ENCODE measurements at regions not wholly inside any gene's neighbourhood (a gene's known extent, or its start where the extent isn't known, plus 50 kb on each side); places are given as distances from the start of the nearest gene placed in this dataset.

GRCh38 chr4:35800669-35801068, 443.6 kb downstream of the ARAP2 start:
- TF ChIP-seq CTCF (conservative IDR thresholded peaks at IDR 0.05; ENCODE audit: low read depth, low read length) (no peak), EZH2phosphoT487 (IDR thresholded peaks at IDR 0.05; ENCODE audit: borderline replicate concordance, low read length) (no peak)
